ENCODE measurements at regions not wholly inside any gene's neighbourhood (a gene's known extent, or its start where the extent isn't known, plus 50 kb on each side); places are given as distances from the start of the nearest gene placed in this dataset.
"Not testable (repeated sequence)": the region's sequence is repeated elsewhere in the genome, so short reads cannot be mapped to it uniquely, and the experiment has no call there.

DNA sequence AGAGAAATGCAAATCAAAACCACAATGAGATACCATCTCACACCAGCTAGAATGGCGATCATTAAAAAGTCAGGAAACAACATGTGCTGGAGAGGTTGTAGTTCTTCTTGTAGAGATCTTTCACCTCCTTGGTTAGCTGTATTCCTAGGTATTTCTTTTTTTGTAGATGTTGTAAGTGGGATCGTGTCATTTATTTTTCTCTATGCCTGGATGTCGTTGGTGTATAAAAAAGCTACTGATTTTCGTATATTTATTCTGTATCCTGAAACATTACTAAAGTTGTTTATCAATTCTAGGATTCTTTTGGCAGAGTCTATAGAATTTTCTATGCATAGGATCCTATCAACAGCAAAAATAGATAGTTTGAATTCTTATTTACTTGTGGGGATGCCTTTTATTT is 1271.8 kb downstream of the TMEM121 start:
- TF ChIP-seq, protein P1, sequence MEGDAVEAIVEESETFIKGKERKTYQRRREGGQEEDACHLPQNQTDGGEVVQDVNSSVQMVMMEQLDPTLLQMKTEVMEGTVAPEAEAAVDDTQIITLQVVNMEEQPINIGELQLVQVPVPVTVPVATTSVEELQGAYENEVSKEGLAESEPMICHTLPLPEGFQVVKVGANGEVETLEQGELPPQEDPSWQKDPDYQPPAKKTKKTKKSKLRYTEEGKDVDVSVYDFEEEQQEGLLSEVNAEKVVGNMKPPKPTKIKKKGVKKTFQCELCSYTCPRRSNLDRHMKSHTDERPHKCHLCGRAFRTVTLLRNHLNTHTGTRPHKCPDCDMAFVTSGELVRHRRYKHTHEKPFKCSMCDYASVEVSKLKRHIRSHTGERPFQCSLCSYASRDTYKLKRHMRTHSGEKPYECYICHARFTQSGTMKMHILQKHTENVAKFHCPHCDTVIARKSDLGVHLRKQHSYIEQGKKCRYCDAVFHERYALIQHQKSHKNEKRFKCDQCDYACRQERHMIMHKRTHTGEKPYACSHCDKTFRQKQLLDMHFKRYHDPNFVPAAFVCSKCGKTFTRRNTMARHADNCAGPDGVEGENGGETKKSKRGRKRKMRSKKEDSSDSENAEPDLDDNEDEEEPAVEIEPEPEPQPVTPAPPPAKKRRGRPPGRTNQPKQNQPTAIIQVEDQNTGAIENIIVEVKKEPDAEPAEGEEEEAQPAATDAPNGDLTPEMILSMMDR (IDR thresholded peaks at IDR 0.05): not testable (repeated sequence)
- not testable (repeated sequence) for TF ChIP-seq POLR2A (IDR thresholded peaks at IDR 0.05)
